ENCODE measurements at regions not wholly inside any gene's neighbourhood (a gene's known extent, or its start where the extent isn't known, plus 50 kb on each side); places are given as distances from the start of the nearest gene placed in this dataset.
A peak's percentile ranks its signal among the peaks of the same experiment; 100 is the strongest.

- TF ChIP-seq, protein P1, sequence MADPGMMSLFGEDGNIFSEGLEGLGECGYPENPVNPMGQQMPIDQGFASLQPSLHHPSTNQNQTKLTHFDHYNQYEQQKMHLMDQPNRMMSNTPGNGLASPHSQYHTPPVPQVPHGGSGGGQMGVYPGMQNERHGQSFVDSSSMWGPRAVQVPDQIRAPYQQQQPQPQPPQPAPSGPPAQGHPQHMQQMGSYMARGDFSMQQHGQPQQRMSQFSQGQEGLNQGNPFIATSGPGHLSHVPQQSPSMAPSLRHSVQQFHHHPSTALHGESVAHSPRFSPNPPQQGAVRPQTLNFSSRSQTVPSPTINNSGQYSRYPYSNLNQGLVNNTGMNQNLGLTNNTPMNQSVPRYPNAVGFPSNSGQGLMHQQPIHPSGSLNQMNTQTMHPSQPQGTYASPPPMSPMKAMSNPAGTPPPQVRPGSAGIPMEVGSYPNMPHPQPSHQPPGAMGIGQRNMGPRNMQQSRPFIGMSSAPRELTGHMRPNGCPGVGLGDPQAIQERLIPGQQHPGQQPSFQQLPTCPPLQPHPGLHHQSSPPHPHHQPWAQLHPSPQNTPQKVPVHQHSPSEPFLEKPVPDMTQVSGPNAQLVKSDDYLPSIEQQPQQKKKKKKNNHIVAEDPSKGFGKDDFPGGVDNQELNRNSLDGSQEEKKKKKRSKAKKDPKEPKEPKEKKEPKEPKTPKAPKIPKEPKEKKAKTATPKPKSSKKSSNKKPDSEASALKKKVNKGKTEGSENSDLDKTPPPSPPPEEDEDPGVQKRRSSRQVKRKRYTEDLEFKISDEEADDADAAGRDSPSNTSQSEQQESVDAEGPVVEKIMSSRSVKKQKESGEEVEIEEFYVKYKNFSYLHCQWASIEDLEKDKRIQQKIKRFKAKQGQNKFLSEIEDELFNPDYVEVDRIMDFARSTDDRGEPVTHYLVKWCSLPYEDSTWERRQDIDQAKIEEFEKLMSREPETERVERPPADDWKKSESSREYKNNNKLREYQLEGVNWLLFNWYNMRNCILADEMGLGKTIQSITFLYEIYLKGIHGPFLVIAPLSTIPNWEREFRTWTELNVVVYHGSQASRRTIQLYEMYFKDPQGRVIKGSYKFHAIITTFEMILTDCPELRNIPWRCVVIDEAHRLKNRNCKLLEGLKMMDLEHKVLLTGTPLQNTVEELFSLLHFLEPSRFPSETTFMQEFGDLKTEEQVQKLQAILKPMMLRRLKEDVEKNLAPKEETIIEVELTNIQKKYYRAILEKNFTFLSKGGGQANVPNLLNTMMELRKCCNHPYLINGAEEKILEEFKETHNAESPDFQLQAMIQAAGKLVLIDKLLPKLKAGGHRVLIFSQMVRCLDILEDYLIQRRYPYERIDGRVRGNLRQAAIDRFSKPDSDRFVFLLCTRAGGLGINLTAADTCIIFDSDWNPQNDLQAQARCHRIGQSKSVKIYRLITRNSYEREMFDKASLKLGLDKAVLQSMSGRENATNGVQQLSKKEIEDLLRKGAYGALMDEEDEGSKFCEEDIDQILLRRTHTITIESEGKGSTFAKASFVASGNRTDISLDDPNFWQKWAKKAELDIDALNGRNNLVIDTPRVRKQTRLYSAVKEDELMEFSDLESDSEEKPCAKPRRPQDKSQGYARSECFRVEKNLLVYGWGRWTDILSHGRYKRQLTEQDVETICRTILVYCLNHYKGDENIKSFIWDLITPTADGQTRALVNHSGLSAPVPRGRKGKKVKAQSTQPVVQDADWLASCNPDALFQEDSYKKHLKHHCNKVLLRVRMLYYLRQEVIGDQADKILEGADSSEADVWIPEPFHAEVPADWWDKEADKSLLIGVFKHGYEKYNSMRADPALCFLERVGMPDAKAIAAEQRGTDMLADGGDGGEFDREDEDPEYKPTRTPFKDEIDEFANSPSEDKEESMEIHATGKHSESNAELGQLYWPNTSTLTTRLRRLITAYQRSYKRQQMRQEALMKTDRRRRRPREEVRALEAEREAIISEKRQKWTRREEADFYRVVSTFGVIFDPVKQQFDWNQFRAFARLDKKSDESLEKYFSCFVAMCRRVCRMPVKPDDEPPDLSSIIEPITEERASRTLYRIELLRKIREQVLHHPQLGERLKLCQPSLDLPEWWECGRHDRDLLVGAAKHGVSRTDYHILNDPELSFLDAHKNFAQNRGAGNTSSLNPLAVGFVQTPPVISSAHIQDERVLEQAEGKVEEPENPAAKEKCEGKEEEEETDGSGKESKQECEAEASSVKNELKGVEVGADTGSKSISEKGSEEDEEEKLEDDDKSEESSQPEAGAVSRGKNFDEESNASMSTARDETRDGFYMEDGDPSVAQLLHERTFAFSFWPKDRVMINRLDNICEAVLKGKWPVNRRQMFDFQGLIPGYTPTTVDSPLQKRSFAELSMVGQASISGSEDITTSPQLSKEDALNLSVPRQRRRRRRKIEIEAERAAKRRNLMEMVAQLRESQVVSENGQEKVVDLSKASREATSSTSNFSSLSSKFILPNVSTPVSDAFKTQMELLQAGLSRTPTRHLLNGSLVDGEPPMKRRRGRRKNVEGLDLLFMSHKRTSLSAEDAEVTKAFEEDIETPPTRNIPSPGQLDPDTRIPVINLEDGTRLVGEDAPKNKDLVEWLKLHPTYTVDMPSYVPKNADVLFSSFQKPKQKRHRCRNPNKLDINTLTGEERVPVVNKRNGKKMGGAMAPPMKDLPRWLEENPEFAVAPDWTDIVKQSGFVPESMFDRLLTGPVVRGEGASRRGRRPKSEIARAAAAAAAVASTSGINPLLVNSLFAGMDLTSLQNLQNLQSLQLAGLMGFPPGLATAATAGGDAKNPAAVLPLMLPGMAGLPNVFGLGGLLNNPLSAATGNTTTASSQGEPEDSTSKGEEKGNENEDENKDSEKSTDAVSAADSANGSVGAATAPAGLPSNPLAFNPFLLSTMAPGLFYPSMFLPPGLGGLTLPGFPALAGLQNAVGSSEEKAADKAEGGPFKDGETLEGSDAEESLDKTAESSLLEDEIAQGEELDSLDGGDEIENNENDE (IDR thresholded peaks at IDR 0.05; ENCODE audit: insufficient replicate concordance, low read length) = no peak
- TF ChIP-seq RAD21 (IDR thresholded peaks at IDR 0.05 in 1 of 2, conservative IDR thresholded peaks at IDR 0.05 in 1 of 2; ENCODE audit: low read depth in 2 of 2, low read length in 2 of 2) = peak; percentile 12 to 32; a peak in 1 of 4 replicates
- TF ChIP-seq KDM1A (IDR thresholded peaks at IDR 0.05; ENCODE audit: borderline replicate concordance, low read length) = no peak
- TF ChIP-seq SP2 (IDR thresholded peaks at IDR 0.05; ENCODE audit: low read length) = no peak
- no peak for TF ChIP-seq TAF1 (IDR thresholded peaks at IDR 0.05; ENCODE audit: low read depth, low read length)
Observed at GRCh38 chr20:8082025-8082424, 50.0 kb upstream of the PLCB1 start (continued).

All from H1 (cell line).